PC-9 (cell line): ENCODE measurements at regions not wholly inside any gene's neighbourhood (a gene's known extent, or its start where the extent isn't known, plus 50 kb on each side); places are given as distances from the start of the nearest gene placed in this dataset.

Experiments used
- BruUV-seq: library from RNA; stranded (reverse); fragments of 400-500 nt; replicated peaks from 2 replicates; lab custom pipeline; 2021; lab: Mats Ljungman, UMichigan
- CTCF ChIA-PET: fragments of 300-600 bp; sonication (Branson Sonifier 250); formaldehyde crosslinking; loops from one replicate; lab custom pipeline; 2022; ENCODE audit warnings: antibody characterized with exemption; lab: Charles Lee
- POLR2A ChIA-PET: fragments of 300-600 bp; sonication (Branson Sonifier 250); formaldehyde crosslinking; loops from one replicate; lab custom pipeline; 2022; ENCODE audit warnings: antibody characterized with exemption; ENCODE audit not compliant: unreplicated experiment; lab: Charles Lee
- DNase-seq, 2 experiments: peaks; one replicate each; pipeline versions ENCODE4 v3.0.0 to v3.0.0-alpha.2; 2015 to 2022; ENCODE audit warnings: mixed read lengths in 1 of 2
- H2AFZ ChIP-seq: fragments of 200-600 bp; sonication (generic); 2 replicates; pipeline ENCODE4 v1.8.1; 2017; ENCODE audit warnings: antibody characterized with exemption
- H3F3A ChIP-seq: fragments of 200-600 bp; sonication (generic); 2 replicates; pipeline ENCODE4 v1.8.1; 2017; ENCODE audit warnings: antibody characterized with exemption, mild to moderate bottlenecking, low read depth; ENCODE audit not compliant: insufficient read depth
- H3K27ac ChIP-seq: fragments of 200-600 bp; sonication (generic); 2 replicates; pipeline ENCODE4 v1.6.1; 2016; ENCODE audit warnings: mixed run types
- H3K27me3 ChIP-seq: fragments of 200-600 bp; sonication (generic); 2 replicates; pipeline ENCODE4 v1.6.1; 2016; ENCODE audit warnings: low read depth, mixed run types; ENCODE audit not compliant: insufficient read depth
- H3K36me3 ChIP-seq: fragments of 200-600 bp; sonication (generic); 2 replicates; pipeline ENCODE4 v1.6.1; 2016; ENCODE audit warnings: low read depth, mixed run types
- H3K4me1 ChIP-seq: fragments of 200-600 bp; sonication (generic); replicated peaks from 2 replicates; pipeline ENCODE4 v1.6.1; 2016; ENCODE audit warnings: mixed run types; ENCODE audit not compliant: insufficient read depth
- H3K4me2 ChIP-seq: fragments of 200-600 bp; sonication (generic); 2 replicates; pipeline ENCODE4 v1.6.1; 2017; ENCODE audit warnings: mixed run types
- H3K4me3 ChIP-seq: fragments of 200-600 bp; sonication (generic); 2 replicates; pipeline ENCODE4 v1.6.1; 2016; ENCODE audit warnings: mixed run types
- H3K79me2 ChIP-seq: fragments of 200-600 bp; sonication (generic); 2 replicates; pipeline ENCODE4 v1.6.1; 2017; ENCODE audit warnings: low read depth, mixed run types
- H3K9me2 ChIP-seq: fragments of 200-600 bp; sonication (generic); 2 replicates; pipeline ENCODE4 v1.8.1; 2017; ENCODE audit warnings: mild to moderate bottlenecking; ENCODE audit not compliant: insufficient read depth
- H3K9me3 ChIP-seq: fragments of 200-600 bp; sonication (generic); 2 replicates; pipeline ENCODE4 v1.8.1; 2016; ENCODE audit warnings: low read depth; ENCODE audit not compliant: insufficient read depth
- H4K20me1 ChIP-seq: fragments of 200-600 bp; sonication (generic); 2 replicates; pipeline ENCODE4 v1.8.1; 2017; ENCODE audit not compliant: insufficient read depth
- EZH2 ChIP-seq: fragments of 200-600 bp; sonication (generic); IDR thresholded peaks from 2 replicates; pipeline ENCODE4 v1.8.0; 2017; ENCODE audit warnings: antibody characterized with exemption, low read depth
- intact Hi-C: fragments of 100-400 bp; cut with micrococcal nuclease; formaldehyde crosslinking; loops from one replicate; pipeline ENCODE4 v1.10.0; 2022; ENCODE audit not compliant: unreplicated experiment
- TF ChIP-seq, protein P1 (sequence below): fragments of 200-600 bp; sonication (generic); conservative IDR thresholded peaks from 2 replicates; pipeline ENCODE4 v1.6.1; 2017; ENCODE audit warnings: mixed run types, antibody characterized with exemption, mild to moderate bottlenecking, moderate library complexity

DNA sequence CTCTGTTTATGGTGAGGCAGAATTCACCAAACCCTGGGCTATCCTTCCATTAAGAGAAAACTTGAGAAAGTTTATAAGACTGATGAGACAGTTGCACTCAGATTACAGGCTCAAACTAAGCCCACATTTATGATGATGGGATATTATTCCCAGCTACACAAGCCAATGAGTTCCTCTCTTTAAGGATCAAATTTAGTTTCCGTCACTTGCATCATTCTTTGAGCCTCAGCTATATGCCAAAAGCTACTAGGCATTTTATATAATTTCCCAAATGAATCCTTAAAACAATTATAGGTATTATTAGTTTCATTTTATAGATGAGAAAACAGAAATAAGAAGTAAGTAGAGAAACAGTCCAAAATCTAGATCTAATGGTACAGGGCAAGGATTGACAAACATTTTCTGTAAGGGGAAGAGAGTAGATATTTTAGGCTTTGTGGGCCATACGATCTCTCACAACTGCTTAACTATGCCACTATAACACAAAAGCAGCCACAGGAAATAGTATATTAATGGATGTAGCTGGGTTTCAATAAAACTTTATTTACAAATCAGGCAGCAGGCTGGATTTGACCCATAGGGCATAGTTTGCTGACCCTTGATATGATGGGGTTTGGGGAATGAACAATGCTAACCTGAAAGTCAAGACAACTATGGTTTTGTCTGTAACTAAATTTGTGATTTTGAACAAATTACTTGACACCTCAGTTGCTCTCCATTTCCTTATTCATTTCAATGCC lies 91.8 kb upstream of the PLXNC1 start:
- ChIA-PET POLR2A (no interaction called here), CTCF (no interaction called here)
- no peak for DNase-seq
- no peaks in the 10 kb centered on the region for H3F3A ChIP-seq
- no peaks in the 10 kb centered on the region for H3K27me3 ChIP-seq
- intact Hi-C loops, result no loop called here
- BruUV-seq, result no TSS peak
- no peaks in the 10 kb centered on the region for H3K79me2 ChIP-seq
- no peaks in the 10 kb centered on the region for H3K9me3 ChIP-seq
- H4K20me1 ChIP-seq, result no peaks in the 10 kb centered on the region
- H3K9me2 ChIP-seq, result no peaks in the 10 kb centered on the region
- H3K4me3 ChIP-seq, result no peak overlapping the region
- 0 out of 2 replicates have a peak, but pooled peaks cover 9% of the 10 kb centered on the region for H3K4me1 ChIP-seq
- no peak overlapping the region for H3K4me2 ChIP-seq
- no peak overlapping the region for H3K27ac ChIP-seq
- no peak for TF ChIP-seq EZH2
- TF ChIP-seq, protein P1, sequence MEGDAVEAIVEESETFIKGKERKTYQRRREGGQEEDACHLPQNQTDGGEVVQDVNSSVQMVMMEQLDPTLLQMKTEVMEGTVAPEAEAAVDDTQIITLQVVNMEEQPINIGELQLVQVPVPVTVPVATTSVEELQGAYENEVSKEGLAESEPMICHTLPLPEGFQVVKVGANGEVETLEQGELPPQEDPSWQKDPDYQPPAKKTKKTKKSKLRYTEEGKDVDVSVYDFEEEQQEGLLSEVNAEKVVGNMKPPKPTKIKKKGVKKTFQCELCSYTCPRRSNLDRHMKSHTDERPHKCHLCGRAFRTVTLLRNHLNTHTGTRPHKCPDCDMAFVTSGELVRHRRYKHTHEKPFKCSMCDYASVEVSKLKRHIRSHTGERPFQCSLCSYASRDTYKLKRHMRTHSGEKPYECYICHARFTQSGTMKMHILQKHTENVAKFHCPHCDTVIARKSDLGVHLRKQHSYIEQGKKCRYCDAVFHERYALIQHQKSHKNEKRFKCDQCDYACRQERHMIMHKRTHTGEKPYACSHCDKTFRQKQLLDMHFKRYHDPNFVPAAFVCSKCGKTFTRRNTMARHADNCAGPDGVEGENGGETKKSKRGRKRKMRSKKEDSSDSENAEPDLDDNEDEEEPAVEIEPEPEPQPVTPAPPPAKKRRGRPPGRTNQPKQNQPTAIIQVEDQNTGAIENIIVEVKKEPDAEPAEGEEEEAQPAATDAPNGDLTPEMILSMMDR, result no peak
- no peak overlapping the region for H2AFZ ChIP-seq
- no peaks in the 10 kb centered on the region for H3K36me3 ChIP-seq

DNA sequence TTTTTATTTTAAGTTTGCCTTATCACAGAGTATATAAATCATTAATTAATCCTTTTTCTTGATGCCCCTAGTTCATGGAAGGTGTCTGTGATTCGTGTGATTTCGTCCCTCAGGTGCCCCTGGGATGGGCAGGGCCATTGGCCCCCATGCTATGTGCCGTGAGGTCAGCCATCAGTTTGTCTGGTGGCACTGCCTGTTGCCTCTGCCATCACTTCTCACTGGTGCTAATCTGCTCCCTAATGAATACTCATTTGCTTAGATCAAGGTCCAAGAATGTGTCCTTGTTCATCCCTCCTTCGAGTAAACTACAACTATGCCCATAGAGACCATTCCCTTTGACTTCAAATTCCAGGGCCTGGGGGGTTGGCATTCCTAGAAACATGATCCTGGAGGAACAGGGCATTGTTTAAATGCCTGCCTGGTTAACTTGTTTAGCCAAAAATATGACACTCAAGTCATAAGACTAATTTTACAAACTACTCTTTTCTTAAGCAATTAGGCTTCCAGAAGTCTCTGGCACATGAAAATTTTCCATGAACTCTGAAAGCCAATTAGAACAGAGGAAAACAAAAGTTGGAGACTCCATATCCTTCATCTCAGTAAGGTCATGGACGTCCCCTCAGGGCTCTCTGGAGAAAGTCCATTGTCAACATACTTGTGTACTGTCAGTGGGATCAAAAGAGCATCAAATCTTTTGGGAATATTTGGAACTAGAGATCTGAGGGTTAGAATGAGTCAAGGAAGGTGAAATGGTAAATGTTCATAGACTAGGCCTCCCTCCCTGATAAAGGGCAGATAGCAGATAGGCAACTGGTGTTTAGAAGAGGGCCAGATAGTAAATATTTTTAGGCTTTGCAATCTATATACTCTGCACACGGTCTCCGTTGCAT lies 90.9 kb upstream of the PLXNC1 start:
- Histone ChIP-seq H4K20me1 (no peaks in the 10 kb centered on the region), H2AFZ (no peak overlapping the region), H3K9me3 (no peaks in the 10 kb centered on the region), H3K36me3 (no peaks in the 10 kb centered on the region), H3K9me2 (no peaks in the 10 kb centered on the region), H3K79me2 (no peaks in the 10 kb centered on the region), H3K27ac (no peak overlapping the region), H3K4me2 (no peak overlapping the region), H3K4me1 (0 out of 2 replicates have a peak, but pooled peaks cover 9% of the 10 kb centered on the region), H3F3A (no peaks in the 10 kb centered on the region), H3K4me3 (no peak overlapping the region), H3K27me3 (no peaks in the 10 kb centered on the region)
- CTCF ChIA-PET, result no interaction called here
- TF ChIP-seq EZH2, result no peak
- TF ChIP-seq, protein P1, result no peak
- peak in 1 of 2 experiments; percentile 5 for DNase-seq
- POLR2A ChIA-PET, result no interaction called here
- intact Hi-C loops, result no loop called here
- BruUV-seq, result no TSS peak

DNA sequence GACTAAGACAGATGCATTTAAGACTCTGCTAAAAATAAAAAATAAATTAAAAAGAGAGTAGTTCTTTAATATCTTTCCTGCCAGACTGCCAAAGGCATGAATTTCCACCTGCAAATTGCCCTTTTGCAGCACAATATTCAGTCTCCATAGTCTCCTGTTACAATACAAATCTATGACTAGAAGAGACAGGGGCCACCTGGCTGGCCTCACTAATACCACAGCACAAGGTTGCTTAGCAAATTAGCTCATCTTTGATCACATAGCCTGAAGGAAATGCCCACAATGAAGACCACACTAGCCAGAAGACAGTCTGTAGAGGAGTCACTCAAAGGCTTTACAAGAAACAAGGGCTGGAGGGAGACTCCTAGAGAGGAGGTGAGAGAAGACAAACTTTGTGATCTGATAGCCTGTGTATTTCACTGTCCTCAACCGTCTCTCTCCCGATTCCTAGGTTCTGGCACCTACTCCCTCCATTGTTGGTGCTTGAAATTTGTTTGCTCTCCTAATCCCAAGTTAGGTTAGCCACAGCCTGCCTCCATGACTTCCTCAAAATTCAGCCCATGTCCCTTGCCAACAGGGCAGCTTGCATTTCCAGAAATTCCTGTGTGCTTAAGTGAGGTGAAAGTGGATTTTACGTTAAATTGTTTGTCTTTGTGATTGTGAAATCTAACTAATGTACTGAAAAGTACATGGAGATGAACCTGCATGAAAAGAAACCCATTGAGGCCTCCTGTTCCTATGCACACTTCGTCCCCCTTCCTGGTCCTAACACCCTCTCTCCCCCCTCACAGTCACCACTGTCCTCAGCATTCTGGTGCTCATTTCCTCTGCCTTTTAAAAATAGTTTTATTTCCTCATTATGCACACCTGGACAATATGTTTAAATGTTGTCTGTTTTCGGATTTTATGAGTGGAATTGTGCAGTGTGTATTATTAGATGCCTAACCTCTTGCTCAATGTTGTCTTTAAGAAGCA lies 88.7 kb upstream of the PLXNC1 start:
- no peak overlapping the region for H3K27ac ChIP-seq
- CTCF ChIA-PET, result no interaction called here
- DNase-seq, result no peak
- no peaks in the 10 kb centered on the region for H3F3A ChIP-seq
- no peaks in the 10 kb centered on the region for H3K9me3 ChIP-seq
- H3K79me2 ChIP-seq, result no peaks in the 10 kb centered on the region
- no peaks in the 10 kb centered on the region for H4K20me1 ChIP-seq
- no peak overlapping the region for H3K4me3 ChIP-seq
- no TSS peak for BruUV-seq
- no peaks in the 10 kb centered on the region for H3K36me3 ChIP-seq
- H2AFZ ChIP-seq, result no peak overlapping the region
- 0 out of 2 replicates have a peak overlapping the region, but pooled peaks have one; percentile 3 for H3K4me2 ChIP-seq
- POLR2A ChIA-PET, result no interaction called here
- 0 out of 2 replicates have a peak, but pooled peaks cover 9% of the 10 kb centered on the region for H3K4me1 ChIP-seq
- intact Hi-C loops, result no loop called here
- no peak for TF ChIP-seq EZH2
- TF ChIP-seq, protein P1, result no peak
- no peaks in the 10 kb centered on the region for H3K9me2 ChIP-seq
- H3K27me3 ChIP-seq, result no peaks in the 10 kb centered on the region
